HG02938 (cell line): ENCODE measurements at regions not wholly inside any gene's neighbourhood (a gene's known extent, or its start where the extent isn't known, plus 50 kb on each side); places are given as distances from the start of the nearest gene placed in this dataset.

Experiments used
- ATAC-seq: cut with Tn5 transposase; IDR thresholded peaks from one replicate; pipeline ENCODE4 v1.9.1; 2021; ENCODE audit warnings: mild to moderate bottlenecking, moderate library complexity; ENCODE audit not compliant: unreplicated experiment

DNA sequence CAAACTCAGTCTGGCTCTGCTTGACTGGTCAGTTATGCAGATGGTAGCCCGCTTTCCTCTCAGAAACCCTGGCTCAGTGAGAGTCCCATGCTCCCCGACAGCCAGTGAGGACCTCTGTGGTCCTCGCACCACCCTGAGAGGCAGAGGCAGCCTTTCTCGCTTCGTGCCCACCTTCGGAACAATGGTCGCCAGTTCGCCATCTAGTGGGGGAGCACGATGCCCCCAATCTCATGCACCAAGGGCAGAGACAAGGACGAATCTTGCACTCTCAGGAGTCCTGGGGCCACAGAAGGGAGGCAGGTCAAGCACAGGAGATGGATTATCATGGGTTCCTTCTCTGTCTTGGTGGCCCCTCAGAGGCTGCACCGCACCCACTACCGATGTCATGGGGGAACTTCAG is 75.2 kb downstream of the RHCG start:
- no peak for ATAC-seq

- ATAC-seq, result no peak
These were observed 76.9 kb downstream of the RHCG start for GRCh38 chr15:89419370-89419984.

DNA sequence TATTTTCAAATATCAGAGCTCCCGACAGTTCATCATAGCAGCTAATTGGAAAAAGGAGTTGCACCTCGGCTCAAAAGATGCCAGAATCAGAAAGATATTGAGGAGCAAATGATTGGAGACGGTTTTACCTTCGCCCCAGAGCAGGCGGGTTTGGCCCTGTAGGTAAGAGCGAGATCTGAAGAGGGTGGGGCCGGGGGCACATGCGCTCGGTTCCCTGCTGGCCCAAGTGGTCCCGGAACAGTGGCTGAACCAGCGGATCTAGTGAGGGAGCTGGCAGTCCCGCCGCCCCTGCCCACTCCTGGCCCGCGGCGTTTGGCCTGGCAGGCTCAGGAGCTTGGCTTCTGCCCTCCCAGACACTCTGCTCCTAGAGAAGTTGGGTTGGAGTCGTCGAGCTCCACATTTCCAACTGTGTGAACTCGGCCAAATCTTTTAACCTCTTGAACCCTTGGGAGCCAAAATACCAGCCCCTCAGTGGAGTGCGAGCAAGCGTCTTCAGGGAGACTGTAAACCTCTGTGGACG is 79.1 kb downstream of the RHCG start:
- no peak for ATAC-seq

- peak; percentile 80 for ATAC-seq
These were observed 79.8 kb downstream of the RHCG start for GRCh38 chr15:89416339-89417183.

DNA sequence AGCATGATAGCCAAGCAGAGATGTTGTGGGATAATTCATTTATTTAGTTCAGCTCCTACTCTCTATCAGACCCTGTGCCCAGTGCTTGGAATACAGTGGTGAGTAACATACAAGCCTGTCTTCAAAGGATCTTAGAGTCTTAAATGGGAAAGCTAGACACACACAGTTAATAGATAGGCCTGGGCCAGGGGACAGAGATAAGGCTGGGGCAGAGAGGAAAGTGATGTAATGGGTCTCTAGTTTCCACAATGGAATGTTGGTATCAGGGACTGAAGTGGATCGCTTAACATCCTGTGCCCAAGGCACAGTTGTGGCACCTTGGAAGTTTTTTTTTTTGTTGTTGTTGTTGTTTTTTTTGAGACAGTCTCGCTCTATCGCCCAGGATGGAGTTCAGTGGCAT is 79.9 kb upstream of the POLG start:
- no peak for ATAC-seq

- no peak for ATAC-seq
These were observed 79.3 kb upstream of the POLG start for GRCh38 chr15:89413877-89414276.

- ATAC-seq, result no peak
These were observed 78.3 kb upstream of the POLG start for GRCh38 chr15:89412905-89413411.

DNA sequence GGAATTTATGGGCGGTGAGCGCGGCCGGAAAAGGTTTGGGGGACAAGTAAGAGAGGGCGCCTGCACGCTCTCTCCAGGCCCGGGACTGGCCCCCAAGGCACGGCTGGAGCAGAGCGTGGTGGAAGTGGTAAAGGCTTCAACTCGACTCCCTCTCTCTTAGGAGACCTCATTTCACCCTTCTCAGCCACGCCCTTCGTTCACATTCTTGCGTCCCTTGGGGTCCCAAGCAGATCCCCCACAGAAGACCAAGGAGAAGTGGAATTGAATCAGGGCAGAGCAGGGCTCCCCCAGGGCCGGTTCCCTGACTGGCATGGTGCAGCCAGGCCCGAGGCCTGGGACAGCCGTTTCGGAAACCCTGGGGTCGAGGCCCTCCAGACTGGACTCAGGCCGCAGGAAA is 75.4 kb upstream of the POLG start:
- no peak for ATAC-seq

DNA sequence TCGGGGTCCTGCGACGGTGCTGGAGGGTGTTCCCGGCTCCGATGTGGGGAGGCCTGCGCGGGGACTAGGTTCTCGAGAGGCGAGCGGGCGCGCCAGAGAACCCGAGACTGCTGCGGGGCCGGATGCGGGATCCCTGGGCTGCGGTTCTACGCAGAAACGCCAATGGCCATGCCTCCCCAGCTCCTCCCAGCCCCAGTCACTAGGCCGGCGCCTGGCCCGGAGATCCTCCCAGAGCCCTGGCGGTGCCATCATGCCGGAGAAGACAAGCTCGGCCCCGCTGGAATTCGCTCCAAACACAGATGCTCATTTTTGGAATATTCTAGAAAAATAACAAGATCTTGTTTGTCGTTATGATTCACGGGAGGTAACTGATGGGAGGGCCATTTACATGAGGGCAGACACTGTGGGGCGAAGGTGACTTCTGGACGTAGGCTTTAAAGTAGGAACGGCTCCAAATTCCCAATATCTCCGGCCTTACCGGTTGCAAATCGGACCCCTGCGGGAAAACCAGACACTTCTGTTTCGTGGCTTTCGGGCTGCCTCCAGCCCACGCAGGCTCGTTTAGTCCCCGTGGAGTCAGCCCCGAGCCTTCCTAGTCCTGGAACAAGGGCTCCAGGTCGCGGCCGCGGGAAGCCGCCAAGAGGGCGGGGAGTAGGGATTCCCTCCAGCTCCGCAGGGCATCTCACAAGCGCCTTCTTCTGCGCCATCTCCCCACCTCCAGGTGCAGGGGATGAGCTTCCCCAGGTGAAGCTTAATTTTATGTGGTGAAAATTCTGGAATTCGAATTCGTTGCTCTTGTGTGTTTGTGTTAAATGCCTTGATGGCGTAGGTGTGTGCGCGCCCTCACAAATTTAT is 74.8 kb upstream of the POLG start:
- no peak for ATAC-seq

- no peak for ATAC-seq
These were observed 74.0 kb upstream of the POLG start for GRCh38 chr15:89408372-89409183.

- ATAC-seq, result no peak
These were observed 72.5 kb upstream of the POLG start for GRCh38 chr15:89406940-89407607.

GRCh38 chr15:89406218-89406939 is 71.8 kb upstream of the POLG start:
- ATAC-seq, result no peak

DNA sequence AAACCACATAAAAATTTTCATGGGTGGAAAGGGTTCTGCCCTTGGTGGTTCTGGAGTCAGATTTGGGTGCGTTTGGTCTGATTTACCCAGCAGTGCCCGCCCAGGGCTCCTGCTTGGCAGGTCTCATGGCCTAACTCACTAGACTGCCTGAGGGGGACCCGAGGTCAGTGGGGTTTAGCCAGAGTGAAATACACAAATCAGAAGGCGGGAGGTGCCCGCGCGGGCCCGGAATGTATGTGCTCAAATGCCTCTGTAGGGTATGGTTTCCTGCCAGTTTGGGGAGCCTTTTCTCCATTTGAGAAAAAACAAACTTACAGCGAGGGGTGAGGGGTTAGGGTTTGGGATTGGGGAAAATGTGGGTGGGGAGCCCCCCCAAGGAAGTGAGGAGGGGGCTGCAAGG is 70.9 kb upstream of the POLG start:
- no peak for ATAC-seq

DNA sequence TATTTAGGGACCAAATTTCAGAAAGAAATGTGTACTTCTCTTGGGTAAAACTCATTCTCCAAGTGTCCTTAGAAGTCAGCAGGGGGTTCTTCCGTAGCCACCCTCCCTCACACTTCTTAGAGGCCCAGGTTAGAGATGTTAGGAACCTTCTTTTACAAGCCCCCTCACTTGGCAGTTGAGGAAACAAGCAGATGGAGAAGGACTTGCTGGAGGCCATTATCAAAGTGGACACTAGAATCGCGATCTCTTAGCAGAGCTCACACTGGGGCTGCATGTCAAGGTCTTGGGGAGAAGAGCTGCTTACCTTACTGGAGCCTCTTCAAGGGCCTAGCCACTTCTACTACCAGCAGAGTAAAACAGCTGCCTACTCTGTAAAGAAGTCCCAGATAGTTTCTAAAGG is 69.4 kb upstream of the POLG start:
- ATAC-seq, result no peak

DNA sequence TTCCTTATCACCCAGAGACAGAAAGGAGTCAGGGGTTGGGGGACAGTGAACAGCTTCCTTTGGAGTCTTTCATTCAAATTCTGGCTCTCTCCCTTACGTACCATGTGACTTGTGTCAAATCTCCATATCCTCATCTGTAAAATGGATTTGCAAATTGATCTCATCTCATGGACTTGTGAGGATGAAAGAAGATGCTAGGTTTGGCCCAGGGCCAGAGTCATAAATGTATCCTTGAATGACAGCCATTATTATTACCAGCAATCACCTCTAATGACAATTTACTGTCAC is 67.8 kb upstream of the POLG start:
- ATAC-seq, result no peak

DNA sequence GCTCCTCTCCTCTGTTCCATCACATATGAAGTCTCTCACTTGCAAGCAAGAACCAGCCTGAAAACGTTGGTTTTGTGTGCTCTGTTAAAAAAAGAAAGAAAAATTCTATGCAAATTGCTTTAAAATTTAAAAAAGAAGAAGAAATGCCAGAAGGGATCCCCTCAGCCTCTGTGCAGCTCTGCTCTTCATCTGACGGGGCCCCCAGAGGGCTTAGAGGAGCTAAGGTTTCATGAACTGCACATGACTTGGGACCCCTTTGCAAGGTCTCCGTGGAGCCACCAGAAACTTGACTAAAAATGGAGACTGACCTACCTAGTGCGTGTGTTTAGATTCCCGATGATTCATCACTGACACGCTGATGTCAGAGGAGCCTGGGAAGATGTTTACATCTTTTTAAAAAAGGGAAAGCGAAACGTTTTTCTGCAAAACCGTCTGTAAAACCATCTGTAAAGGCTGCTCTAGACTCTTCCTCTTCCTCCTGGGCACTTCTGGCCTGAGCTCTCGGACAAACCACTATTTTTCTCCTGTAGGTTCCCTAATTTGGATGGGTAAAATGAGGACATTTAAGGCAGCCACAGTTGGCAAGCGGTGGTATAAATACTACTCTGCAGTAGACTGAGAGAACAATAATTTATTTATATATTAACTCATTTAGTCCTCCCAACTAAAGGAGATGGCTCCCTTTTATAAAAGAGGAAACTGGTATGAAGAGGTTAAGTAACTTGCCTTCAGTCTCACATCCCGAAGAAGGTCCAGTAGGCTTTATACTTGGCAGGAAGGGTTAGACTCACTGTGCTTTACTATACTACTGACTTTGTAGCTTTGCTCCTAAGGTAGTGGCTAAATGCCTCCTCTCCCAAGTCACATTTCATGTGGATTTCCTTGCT is 67.2 kb upstream of the POLG start:
- ATAC-seq, result no peak

- ATAC-seq, result no peak
These were observed 66.3 kb upstream of the POLG start for GRCh38 chr15:89400782-89401545.
